MV-4-11 (cell line): ENCODE measurements at regions not wholly inside any gene's neighbourhood (a gene's known extent, or its start where the extent isn't known, plus 50 kb on each side); places are given as distances from the start of the nearest gene placed in this dataset.
"Not testable (repeated sequence)": the region's sequence is repeated elsewhere in the genome, so short reads cannot be mapped to it uniquely, and the experiment has no call there.

Source experiments
- DNase-seq: peaks from one replicate; lab custom pipeline; 2025; lab: John Stamatoyannopoulos, UW

DNA sequence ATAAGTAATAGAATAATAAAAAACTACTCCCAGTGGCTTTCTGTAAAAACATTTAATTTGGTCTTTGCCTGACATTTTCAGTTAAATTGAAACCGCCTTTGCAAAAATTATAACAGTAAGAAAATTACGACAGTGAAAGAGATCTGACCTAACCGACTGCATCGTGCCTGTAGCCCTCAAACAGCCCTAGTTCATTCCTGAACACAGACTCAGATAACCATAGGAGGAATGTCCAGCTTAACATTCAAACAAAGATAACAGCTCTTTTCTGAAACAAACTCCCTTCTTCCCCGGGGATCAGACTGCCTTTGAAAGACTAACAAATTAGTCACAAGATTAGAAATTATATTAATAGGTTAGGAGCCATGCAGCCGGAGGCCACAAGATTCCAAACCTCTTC is 252.5 kb upstream of the USP9Y start:
- not testable (repeated sequence) for DNase-seq

DNA sequence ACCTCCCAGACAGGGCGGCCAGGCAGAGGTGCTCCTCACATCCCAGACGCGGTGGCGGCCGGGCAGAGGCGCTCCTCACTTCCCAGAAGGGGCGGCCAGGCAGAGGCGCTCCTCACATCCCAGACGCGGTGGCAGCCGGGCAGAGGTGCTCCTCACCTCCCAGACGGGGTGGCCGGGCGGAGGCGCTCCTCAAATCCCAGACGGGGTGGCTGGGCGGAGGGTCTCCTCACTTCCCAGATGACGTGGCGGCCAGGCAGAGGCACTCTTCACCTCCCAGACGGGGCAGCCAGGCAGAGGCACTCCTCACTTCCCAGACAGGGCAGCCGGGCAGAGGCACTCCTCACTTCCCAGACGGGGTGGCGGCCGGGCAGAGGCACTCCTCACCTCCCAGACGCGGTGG is 247.7 kb upstream of the USP9Y start:
- DNase-seq = not testable (repeated sequence)

DNA sequence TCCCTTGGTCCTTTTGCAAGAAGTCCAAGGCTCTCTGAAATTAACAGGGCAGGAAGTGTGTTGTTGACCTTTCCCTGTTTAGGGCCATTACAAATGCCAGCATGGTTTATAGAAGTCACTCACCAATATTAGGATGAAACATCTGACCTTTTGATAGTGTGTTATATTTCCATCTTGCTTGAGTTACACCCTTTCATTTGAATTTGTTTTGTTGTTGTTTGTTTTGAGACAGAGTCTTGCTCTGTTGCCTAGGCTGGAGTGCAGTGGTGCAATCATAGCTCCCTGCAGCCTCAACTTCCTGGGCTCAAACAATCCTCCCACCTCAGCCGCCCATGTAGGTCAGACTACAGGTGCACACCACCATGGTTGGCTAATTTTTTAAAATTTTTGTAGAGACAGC is 241.1 kb upstream of the USP9Y start:
- DNase-seq = no peak

DNA sequence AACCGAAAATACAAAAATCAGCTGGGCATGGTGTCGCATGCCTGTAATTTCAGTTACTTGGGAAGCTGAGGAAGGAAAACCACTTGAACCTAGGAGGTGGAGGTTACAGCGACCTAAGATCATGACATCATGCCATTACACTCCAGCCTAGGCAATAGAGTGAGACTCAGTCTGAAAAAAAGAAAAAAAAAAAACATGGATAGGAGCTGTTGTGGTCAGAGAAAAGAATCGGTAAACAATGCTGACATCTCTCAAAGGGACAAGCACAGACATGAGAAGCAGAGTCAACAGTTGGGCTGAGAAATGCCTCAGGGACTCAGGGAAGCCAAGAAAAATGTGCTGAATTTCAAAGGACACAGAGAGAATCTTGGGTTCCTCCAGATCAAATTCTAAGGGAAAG is 236.9 kb upstream of the USP9Y start:
- DNase-seq = no peak

DNA sequence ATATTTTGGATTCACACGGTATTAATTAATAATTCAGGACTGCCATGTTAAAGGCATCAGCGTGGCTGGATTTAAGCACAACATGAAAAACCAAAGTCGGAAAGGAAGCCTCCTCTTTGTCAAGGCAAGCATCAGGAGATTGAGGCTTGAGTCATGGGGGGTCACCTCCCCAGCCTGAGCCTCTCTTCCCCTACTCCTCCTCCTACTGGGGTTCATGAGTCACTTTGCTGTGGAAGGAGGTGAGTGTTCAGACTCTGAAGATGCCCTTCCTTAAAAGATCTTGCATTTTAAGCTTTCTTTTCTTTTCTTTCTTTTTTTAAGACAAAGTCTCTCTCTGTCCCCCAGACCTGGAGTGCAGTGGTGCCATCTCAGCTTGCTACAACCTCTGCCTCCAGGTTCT is 235.3 kb upstream of the USP9Y start:
- DNase-seq = no peak

DNA sequence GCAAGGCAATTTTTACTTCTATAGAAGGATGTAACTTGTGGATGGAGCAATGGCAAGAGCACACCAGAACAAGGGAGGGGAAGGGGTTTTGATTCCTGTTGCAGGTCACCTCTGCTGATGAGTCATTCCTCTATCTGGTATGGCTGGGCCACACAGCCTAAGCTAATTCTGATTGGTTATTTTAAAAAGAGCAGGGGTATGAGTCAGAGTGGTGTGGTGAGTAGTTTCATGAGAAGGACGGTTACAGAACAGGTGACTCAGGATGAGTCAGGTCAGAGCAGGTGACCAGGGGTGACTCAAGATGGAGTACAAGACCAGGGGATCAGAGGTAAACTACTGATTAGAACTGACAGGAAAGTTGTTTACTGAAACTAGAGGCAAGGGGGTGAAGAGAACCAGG is 231.9 kb upstream of the USP9Y start:
- no peak for DNase-seq

DNA sequence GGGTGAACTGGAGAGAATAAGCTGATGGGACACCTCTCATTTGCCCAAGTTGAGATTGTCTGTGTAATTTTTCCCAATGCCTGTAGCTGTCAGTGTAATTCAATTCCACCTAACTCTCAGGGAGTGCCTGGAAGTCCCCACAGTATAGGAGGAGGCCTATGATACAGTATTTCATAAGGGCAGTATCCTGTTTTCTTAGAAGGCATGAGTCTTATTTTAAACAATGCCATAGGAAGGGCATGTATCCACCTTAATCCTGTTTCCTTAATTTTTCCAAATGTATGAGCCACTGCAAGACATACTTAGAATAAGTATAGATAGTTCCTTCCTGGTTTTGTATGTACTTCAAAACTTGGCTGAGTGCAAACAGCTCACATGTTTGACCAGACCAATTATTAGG is 226.6 kb upstream of the USP9Y start:
- no peak for DNase-seq

DNA sequence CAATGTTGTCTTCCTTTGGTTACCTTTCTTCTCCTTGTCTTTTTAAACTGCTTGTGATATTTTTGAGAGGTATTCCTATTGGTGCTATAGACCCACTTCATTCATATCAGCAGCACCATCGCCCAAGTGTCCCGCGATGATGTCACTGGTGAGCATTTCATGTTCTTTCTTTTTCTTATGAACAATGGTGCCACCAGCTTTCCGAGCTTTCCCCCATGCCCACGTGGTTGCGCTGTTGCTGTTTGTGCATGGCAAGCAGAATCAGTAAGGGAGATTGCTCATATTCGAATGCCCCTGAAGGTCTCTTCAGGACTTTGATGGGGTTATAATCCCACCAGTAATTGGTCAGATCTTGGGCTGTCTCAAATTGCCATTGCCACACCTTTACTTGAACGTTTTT is 221.6 kb upstream of the USP9Y start:
- DNase-seq = no peak

DNA sequence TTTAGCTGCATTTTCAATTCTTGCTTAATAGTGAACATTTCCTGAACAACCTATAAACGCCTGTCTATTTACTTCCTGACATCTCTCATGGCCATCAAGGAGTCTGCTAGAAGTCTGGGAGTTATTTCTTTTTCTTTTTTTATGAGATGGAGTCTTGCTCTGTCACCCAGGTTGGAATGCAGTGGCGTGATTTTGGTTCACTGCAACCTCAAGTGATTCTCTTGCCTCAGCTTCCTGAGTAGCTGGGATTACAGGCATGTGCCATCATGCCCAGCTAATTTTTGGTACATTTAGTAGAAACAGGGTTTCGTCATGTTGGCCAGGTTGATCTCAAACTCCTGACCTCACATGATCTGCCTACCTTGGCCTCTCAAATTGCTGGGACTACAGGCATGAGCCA is 217.6 kb upstream of the USP9Y start:
- DNase-seq = no peak

DNA sequence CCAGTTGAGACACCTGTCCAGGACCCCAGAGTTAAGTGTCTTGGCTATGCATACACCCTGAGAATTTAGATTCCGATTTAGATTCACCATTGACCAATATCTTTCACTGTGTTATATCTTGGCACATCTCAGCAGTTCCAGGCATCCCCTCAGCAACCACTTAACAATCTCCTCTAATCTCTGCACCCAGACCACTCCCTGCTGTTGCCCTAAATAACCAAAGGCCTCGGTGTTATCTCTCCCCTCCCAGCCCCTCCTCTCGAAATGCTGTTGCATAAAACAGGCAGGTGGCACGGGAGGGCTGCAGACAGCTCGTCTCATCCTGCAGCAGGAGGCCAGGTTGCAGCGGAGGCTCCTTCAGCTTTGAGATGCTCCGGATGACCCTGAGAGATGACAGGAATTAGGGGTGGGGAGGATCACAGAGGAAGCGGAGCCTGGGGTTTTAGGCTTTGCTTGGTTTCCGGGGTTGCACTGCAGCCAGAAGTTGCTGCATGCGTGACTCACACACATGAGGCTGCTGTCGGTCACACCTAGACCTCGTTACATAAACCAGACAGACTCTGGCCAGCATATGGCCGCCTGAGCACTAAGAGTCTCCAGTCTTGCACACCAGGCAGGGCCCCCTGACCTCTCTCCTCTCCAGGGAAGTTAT is 210.3 kb upstream of the USP9Y start:
- no peak for DNase-seq

DNA sequence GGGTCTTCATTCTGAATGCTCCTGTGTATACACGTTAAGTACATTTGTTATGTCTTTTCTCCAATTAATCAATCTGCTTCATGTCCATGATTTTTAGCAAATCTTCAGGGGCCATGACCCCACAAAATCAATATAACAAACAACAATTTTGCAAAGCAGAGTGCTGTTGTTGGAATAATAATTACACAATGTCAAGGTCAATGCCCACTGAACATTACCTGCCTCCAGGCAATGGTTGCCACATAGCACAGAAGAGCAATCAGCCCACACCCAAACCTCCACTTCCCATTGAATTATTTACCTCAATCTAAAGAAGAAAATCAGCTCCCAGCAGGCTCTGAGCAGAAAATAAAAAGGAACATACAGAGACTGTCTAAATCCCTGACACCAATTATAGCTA is 208.8 kb upstream of the USP9Y start:
- DNase-seq = no peak

DNA sequence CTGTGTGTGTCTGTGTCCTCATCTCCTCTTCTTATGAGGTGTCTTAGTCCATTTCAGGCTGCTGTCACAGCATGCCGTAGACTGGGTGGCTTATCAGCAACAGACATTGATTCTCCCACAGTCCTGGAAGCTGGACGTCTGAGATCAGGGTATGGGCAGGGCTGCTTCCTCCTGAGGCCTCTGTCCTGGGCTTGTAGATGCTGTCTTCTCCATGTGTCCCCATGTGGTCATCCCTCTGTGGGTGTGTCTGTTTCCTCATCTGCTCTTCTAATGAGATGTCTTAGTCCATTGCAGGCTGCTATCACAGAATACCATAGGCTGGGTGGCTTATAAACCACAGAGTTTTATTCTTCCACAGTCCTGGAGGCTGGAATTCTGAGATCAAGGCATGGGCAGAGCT is 205.0 kb upstream of the USP9Y start:
- DNase-seq = no peak

DNA sequence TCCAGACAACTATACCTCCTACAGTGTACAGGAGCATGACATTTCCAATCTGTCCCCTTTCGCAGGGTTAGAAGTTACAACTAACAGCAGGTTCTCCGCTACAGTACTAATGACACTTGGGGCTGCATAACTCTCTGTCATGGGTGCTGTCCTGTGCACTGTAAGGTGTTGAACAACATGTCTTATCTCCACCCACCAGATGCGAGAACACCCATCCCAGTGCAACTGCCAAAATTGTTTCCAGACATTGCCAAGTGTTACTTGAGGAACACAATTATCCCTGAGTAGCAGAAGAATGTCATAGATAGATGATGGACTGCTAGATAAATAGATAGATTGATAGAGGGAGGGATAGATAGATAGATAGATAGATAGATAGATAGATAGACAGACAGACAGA is 200.9 kb upstream of the USP9Y start:
- DNase-seq = no peak

DNA sequence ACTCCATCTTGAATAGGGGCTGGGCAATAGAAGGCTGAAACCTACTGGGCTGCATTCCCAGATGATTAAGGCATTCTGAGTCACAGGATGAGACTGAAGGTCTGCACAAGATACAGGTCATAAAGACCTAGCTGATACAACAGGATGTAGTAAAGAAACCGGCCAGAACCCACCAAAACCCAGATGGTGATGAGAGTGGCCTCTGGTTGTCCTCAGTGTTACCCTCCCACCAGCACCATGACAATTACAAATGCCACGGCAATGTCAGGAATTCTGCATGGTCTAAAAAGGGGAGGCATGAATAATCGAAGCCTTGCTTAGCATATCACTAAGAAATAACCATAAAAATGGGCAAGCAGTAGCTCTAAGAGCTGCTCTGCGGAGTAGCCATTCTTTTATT is 197.0 kb upstream of the USP9Y start:
- not testable (repeated sequence) for DNase-seq

DNA sequence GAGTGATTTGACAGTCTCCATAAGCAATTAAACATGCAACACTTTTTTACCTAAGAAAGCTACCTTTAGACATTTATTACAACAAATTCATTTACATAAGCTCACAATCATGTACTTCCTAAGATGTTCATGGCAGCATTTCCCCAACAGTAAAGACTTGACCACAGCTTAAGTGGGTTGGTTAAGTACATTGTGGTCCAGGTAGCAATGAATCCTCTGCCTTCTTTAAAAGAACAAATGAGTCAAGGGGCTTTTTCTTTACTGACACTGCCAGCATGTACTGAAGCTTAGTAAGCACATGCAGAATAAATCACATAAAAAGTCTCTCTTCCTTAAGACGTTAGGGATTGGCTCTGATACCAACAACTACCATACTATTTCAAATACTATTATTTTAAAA is 183.7 kb upstream of the USP9Y start:
- no peak for DNase-seq

DNA sequence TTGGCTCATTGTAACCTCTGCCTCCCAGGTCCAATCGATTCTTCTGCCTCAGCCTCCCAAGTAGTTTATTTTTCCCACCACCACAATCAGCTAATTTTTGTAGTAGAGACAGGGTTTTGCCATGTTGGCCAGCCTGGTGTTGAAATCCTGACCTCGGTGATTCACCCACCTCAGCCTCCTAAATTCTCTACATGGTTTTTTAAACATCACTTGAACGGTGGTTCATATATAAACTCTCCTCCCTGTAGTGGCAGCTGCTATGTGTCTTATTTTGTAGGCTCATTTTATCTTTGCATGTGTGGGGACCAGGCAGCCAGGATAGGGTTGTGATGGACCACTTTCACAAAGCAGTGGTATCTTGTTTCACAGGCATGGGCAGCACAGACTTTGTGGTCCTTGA is 175.8 kb upstream of the USP9Y start:
- no peak for DNase-seq

DNA sequence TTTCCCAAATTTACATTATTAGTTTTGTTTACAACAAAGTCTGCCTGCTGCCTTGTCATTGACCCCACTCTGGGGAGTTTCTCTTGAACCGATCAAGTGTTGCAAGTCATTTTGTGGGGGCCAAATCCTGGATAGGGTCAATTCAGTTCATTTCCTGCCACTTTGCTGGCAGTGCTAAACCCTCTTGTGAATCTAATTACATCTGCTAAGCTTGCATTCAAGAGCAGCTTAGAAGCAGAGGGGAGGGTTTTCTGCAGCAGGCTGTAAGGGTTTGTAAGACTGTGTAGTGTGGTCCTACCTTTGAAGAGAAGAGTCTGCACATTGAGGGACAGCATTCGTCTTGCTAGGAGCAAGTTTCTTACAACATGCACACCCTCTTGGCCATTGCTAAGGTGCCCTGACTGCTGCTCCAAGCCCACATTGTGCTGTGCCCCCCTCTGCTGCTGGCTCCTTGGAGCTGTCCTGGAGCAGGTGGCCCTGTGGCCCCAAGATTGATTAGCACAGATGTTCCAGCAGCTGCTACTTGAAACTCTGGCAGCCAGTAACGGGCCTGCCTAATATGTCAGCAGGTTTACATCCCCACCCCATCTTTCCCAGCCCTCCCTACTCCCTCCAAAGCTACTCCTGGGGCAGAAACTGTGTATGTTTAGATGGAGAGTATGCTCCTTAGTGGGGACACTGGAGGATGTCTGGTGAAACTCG is 174.5 kb upstream of the USP9Y start:
- DNase-seq = no peak

DNA sequence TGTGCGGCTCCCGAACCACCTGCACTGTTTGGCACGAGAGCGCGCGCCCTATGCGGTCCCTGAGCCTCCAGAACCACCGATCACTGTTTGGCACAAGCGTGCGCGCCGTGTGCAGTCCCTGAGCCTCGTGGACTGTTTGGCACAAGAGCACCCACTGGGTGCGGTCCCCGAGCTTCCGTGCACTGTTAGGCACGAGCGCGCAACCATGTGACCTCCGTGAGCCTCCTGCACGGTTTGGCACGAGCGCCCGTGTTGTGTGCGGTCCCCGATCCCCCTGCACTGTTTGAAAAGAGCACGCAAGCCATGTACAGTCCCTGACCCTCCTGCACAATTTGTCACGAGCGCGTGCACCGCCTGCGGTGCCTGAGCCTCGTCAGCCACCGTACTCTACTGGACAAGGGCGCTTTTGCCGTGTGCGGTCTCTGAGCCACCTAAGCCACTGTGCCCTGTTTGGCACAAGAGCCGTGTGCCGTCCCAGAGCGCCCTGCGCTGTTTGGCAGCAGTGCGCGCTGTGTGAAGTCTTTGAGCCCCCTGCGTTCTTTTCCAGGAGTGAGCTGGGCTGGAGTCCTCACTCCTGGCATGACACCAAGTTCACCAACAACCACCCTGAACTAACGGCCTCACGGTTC is 163.7 kb upstream of the USP9Y start:
- DNase-seq = no peak

DNA sequence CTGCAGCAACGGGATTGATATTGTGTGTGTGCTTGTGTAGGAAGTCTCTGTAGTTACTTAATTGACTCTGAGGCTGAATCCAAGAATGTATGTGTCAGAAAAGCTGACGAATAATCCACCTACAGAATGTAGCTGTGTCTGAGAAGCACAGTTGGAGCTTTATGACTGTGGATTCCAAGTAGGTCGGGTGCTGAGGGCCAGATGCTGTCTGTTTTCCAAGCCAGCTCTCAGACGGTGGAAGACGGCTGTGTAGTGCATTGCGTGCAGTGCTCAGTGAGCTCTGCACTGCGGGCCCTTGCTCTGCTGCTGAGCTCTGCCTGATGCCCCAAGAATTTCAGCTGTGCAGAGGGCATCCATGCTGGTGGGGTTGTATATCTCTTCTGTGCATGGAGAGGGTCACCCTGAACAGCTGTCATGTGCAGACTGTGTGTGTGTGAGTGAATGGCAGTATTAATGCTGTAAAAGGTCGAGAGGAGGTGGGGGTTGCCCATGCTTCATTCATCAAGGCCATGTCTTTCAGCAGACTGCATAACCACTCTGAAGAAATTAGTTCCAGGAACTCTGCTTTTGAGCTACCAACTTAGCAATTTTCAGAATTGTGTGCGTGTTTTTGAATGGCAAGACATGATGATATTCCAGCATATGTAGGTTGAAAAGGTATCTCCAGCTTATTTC is 154.1 kb upstream of the USP9Y start:
- DNase-seq = no peak

DNA sequence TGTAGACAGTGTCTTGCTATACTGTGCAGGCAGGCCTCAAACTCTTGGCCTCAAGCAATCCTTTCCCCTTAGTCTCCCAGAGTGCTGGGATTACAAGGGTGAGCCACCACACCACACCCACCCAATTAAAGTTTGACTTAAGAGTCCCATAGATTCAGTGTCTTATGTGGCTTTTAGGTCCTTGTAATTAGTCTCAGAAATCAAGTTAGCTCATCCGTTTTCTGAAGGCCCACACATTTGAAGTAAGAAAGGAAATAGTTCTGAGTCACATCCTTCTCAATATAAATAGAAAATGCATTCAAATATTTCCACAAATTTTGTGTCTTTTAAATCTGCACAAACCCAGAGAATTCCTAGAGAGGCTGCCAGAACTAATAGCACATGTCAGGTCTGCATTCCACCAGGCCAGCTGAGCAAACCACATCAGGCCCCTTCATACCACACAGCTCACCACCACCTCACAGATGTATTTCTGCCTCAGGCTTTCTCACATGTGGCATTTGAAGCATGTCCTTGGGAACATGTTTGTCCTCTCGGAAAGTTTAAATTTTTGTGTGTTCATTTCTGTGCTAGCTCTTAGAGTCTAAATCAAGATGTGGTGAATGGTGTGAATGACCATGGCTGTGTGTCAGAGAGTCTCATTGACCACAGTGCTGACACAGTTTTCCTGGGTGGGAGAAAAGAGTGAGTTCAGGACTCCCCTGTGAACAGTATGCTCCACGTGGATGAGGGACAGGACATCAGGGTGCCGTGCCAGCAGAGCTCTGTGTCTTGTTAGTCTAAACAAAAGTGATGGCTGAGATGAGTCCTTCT is 148.4 kb upstream of the USP9Y start:
- DNase-seq = no peak

DNA sequence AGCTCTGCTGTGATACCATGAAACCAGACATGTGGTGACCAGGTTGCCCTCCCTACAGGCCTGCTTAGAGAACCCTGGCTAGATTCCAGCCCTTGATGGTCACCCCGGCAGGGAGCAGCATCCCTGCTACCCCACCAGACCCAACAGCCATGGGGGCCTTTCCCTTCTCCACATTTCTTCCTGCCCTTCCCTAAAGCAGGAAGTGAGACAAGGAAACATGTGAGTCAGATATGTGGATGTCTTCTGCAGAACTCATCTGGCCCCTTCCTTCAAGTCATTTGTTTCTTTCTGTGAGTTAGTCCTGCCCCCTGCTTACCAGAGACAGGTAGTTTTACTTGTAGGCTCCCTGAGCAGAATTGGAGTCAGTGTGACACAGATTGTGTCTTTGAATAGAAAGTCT is 147.1 kb upstream of the USP9Y start:
- no peak for DNase-seq

DNA sequence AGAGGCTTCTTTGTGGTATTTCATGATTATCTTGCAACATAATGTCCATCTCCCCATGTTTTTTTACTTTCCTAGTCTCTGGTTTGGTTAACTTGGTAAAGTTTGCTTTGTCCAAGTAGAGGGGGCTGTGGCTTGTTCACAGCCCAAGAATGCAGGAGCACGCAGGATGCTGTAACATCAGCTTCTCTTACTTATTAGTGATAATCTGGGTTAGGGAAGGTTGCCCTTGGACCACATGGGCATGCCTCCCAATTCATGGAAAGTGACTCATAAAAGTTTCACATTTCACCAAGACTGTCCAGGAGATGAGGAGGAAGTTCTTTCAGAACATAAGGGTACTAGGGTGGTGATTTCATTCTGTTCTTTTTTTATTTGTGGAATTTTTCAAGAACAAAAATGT is 146.0 kb upstream of the USP9Y start:
- DNase-seq = no peak
